ENCODE measurements at regions not wholly inside any gene's neighbourhood (a gene's known extent, or its start where the extent isn't known, plus 50 kb on each side); places are given as distances from the start of the nearest gene placed in this dataset.

- no peak for TF ChIP-seq EZH2 (IDR thresholded peaks at IDR 0.05; ENCODE audit: borderline replicate concordance, low read depth, low read length, severe bottlenecking)
- no peak for TF ChIP-seq MAX (IDR thresholded peaks at IDR 0.05; ENCODE audit: insufficient read depth, insufficient read length)
Measured at GRCh38 chr6:23269436-23269835, 700.1 kb downstream of the HDGFL1 start.
